NCI-H128 (cell line): ENCODE measurements at regions not wholly inside any gene's neighbourhood (a gene's known extent, or its start where the extent isn't known, plus 50 kb on each side); places are given as distances from the start of the nearest gene placed in this dataset.

Source experiments
- DNase-seq: peaks from one replicate; lab custom pipeline; 2025; ENCODE audit not compliant: unreplicated experiment; lab: John Stamatoyannopoulos, UW

DNA sequence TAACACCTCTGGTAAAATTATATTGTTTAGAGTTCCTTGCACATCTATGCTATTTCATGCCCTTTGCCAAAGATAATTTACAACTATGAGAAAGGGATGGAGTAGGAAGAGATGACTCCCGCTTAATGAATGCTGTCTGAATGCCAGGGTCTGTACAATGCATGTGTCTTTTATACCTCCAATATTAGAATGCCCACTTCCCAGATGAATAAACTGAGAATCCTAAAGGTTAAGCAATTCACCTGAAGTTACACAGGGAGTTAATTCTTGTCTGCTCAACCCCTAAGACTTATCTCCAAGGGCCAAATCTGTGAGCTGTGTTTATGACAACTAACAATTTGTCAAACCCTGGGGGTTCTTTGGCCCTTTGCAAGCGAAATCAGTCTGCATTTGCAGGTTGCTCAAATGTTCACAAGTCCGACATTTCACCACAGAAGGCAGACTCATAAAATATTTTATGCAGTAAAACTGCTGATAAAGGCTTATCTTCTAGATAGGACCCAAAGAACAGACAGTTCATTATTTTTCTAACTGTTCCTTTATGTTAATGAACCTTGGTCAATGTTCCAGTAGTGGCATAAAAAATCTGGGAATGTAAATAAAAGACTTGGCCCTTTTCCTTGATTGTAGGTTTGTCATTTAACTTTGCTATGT lies 50.2 kb upstream of the ATP1A1 start:
- no peak for DNase-seq
